ENCODE measurements at regions not wholly inside any gene's neighbourhood (a gene's known extent, or its start where the extent isn't known, plus 50 kb on each side); places are given as distances from the start of the nearest gene placed in this dataset.

DNA sequence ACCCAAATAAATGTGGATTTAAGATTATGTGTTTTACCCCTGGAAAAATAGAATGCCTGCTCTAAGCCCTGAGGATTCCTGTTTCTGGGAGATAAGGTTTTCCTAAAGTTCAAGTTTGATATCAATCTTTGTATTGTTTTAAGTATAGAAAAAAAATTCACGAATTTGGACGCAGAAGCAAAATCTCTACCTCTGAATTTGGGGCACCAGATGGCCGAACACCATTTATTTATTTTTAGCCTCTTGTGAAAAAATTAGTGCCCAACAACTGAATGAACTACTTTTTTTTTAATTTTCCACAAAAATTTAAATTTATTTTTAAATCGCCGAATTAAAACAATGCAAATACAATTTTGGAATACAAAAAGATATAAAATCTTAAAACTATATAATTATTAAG, 128.1 kb upstream of the SP4 start:
- H3K9me3 Mint-ChIP-seq = no peaks in the 10 kb centered on the region

DNA sequence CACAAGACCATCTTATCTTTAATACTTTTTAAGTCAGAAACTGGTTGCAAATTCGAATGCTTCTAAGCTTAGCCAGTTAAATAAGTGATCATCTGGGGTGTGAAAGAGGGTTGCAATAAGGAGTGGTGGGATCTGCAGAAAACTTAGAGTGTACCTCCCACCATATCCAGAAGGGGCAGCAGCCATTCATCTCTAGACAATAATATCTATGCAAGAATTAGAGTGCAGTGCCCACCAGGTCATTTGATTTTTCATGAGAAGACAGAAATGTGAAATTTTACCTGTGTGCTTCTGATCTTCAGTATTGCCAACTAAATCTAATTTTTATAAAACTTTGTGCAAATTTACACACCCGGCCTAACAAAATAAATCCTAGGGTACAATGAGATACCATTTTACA, 127.2 kb upstream of the SP4 start:
- Mint-ChIP-seq H3K27me3 (no peaks in the 10 kb centered on the region), H3K27ac (no peak overlapping the region), H3K4me1 (peaks cover 8% of the 10 kb centered on the region), H3K4me3 (no peak overlapping the region), H3K36me3 (no peaks in the 10 kb centered on the region), H3K9me3 (no peaks in the 10 kb centered on the region)
- ATAC-seq = no peak

More for the DNA sequence above, 128.1 kb upstream of the SP4 start:
- no peaks in the 10 kb centered on the region for H3K4me1 Mint-ChIP-seq
- H3K4me3 Mint-ChIP-seq = no peak overlapping the region
- H3K27ac Mint-ChIP-seq = no peak overlapping the region
- H3K27me3 Mint-ChIP-seq = no peaks in the 10 kb centered on the region
- no peak for ATAC-seq
- H3K36me3 Mint-ChIP-seq = no peaks in the 10 kb centered on the region

DNA sequence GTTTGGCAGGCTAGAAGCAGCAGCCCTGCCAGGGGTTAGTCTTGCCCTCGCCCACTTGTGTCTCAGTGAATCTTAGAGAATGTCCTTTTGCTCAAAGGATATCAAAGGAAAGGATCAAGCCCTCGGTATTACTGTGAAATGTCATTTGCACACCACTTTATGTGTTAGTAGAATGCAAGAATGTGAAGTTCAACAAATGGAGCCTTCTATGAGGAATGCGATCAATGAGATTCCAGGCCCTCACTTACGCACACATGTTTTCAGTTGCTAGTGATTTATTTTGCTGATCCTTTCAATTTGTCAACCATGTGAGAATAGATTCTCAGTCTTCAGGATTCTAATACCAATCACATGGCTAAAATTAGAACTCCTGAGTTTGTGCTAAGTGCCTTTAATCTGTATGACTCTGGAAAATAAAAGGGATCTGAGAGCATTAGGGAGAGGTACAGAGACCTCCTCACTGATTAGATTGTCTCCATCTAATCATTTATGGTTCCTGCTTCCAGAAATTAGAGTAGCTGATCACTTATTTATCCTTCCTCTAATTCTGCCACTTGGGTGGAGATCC, 123.0 kb upstream of the SP4 start:
- Mint-ChIP-seq H3K27ac (no peak overlapping the region), H3K27me3 (no peaks in the 10 kb centered on the region), H3K9me3 (peaks cover 7% of the 10 kb centered on the region), H3K36me3 (peaks cover 6% of the 10 kb centered on the region), H3K4me1 (peaks cover 8% of the 10 kb centered on the region), H3K4me3 (no peak overlapping the region)
- no peak for ATAC-seq

GRCh38 chr7:21305455-21306235, 122.2 kb upstream of the SP4 start:
- H3K36me3 Mint-ChIP-seq = peaks cover 6% of the 10 kb centered on the region
- H3K27ac Mint-ChIP-seq = no peak overlapping the region
- peaks cover 8% of the 10 kb centered on the region for H3K4me1 Mint-ChIP-seq

DNA sequence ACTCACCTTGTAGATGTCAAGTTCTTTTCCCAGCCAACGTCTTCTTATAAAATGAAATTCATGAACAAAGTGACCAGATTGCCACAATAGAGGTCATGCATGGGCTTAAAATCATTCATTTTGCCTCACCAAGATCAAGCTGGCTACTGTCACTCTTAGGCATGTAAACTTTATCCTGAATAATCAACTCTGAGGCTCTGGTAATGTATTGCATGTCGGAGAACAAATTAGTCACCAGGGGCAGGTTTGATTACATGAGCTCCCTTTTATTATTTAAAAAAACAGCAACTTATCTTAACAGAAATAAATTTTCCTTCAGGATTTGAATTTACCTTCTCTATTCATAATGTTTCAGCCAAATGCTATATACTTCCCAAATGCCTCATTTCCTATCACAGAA, 112.9 kb upstream of the SP4 start:
- Mint-ChIP-seq H3K4me1 (no peaks in the 10 kb centered on the region), H3K9me3 (peaks cover 6% of the 10 kb centered on the region), H3K36me3 (peaks cover 8% of the 10 kb centered on the region), H3K27ac (no peak overlapping the region), H3K27me3 (no peaks in the 10 kb centered on the region), H3K4me3 (no peak overlapping the region)
- ATAC-seq = no peak

More at GRCh38 chr7:21305455-21306235, 122.2 kb upstream of the SP4 start:
- Mint-ChIP-seq H3K4me3 (no peak overlapping the region), H3K27me3 (no peaks in the 10 kb centered on the region), H3K9me3 (peaks cover 7% of the 10 kb centered on the region)
- ATAC-seq = peak; percentile 24

GRCh38 chr7:21317966-21318915, 109.6 kb upstream of the SP4 start:
- H3K4me3 Mint-ChIP-seq = no peak overlapping the region
- no peaks in the 10 kb centered on the region for H3K9me3 Mint-ChIP-seq
- ATAC-seq = no peak
- H3K27me3 Mint-ChIP-seq = no peaks in the 10 kb centered on the region
- no peaks in the 10 kb centered on the region for H3K4me1 Mint-ChIP-seq
- H3K27ac Mint-ChIP-seq = no peak overlapping the region
- H3K36me3 Mint-ChIP-seq = no peaks in the 10 kb centered on the region

DNA sequence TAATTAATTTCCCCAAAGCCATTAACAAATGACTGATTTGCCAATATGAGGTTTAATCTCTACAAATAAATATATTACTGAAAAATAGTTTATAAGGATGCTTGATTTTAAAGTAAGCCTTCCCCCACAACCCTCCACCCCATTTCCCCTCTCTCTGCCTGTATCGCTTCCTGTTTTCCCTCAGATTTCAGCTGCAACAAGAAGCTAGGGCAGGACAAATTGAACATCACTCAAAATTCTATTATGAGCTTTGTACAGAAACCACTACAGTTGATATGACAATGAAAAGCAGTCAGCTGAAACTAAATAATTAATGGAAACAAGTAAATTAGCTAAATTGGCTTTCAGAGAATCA, 109.0 kb upstream of the SP4 start:
- ATAC-seq = no peak
- Mint-ChIP-seq H3K27ac (no peak overlapping the region), H3K4me3 (no peak overlapping the region), H3K27me3 (no peaks in the 10 kb centered on the region), H3K9me3 (no peaks in the 10 kb centered on the region), H3K36me3 (no peaks in the 10 kb centered on the region), H3K4me1 (no peaks in the 10 kb centered on the region)

DNA sequence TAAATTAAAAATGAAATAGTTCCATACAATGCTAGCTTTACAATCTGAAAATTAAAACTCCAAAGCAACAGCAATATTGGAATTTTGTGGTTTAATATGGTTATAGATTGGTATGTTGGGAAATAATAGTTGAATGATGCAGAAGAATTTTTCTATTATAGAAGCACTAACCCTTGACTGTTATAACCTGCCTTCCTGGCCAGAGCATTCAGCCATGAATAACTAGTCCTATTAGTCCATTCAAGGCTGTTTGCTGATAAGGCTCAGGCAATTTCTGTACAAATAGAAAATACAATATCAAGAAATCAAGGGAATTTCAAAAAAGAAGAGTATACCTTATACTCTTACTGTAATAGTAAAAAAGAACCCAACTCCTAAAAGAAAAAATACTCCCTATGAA, 101.6 kb upstream of the SP4 start:
- Mint-ChIP-seq H3K27ac (no peak overlapping the region), H3K27me3 (no peaks in the 10 kb centered on the region), H3K4me1 (peaks cover 6% of the 10 kb centered on the region), H3K9me3 (peaks cover 3% of the 10 kb centered on the region), H3K4me3 (no peak overlapping the region), H3K36me3 (no peaks in the 10 kb centered on the region)
- ATAC-seq = no peak

GRCh38 chr7:21326921-21327320, 101.0 kb upstream of the SP4 start:
- ATAC-seq = no peak
- H3K27ac Mint-ChIP-seq = no peak overlapping the region
- H3K9me3 Mint-ChIP-seq = peaks cover 3% of the 10 kb centered on the region
- no peaks in the 10 kb centered on the region for H3K36me3 Mint-ChIP-seq
- H3K27me3 Mint-ChIP-seq = no peaks in the 10 kb centered on the region
- H3K4me1 Mint-ChIP-seq = peaks cover 6% of the 10 kb centered on the region
- H3K4me3 Mint-ChIP-seq = no peak overlapping the region

- no peak overlapping the region for H3K27ac Mint-ChIP-seq
Measured at GRCh38 chr7:21327422-21328409, 100.2 kb upstream of the SP4 start.

GRCh38 chr7:21330462-21331178, 97.3 kb upstream of the SP4 start:
- no peaks in the 10 kb centered on the region for H3K27me3 Mint-ChIP-seq
- no peak overlapping the region for H3K4me3 Mint-ChIP-seq
- no peaks in the 10 kb centered on the region for H3K36me3 Mint-ChIP-seq
- H3K9me3 Mint-ChIP-seq = peaks cover 3% of the 10 kb centered on the region
- H3K27ac Mint-ChIP-seq = no peak overlapping the region
- ATAC-seq = no peak
- peaks cover 2% of the 10 kb centered on the region for H3K4me1 Mint-ChIP-seq

More at GRCh38 chr7:21327422-21328409, 100.2 kb upstream of the SP4 start:
- Mint-ChIP-seq H3K27me3 (no peaks in the 10 kb centered on the region), H3K36me3 (no peaks in the 10 kb centered on the region), H3K4me1 (peaks cover 6% of the 10 kb centered on the region), H3K9me3 (peaks cover 3% of the 10 kb centered on the region), H3K4me3 (no peak overlapping the region)
- ATAC-seq = no peak

DNA sequence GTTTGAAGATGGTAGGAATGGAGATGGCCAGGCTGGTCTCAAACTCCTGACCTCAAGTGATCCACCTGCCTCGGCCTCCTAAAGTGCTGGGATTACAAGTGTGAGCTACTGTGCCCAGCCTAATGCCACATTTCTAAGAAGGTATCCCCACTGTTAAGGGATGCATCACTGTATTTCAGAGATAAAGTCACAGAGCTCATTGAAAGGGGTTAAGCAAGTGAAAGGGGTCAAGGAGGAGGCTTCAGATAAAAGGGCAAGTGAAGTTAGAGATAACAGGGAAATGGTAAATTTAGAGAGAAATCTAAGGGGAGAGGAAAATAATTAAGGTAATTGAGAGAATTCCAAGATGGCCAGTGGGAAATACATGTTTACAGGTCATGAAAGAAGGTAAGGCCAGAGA, 93.0 kb upstream of the SP4 start:
- no peak overlapping the region for H3K27ac Mint-ChIP-seq
- H3K4me1 Mint-ChIP-seq = peaks cover 6% of the 10 kb centered on the region
- no peak for ATAC-seq
- H3K9me3 Mint-ChIP-seq = peaks cover 2% of the 10 kb centered on the region
- no peak overlapping the region for H3K4me3 Mint-ChIP-seq
- H3K27me3 Mint-ChIP-seq = no peaks in the 10 kb centered on the region
- H3K36me3 Mint-ChIP-seq = no peaks in the 10 kb centered on the region

DNA sequence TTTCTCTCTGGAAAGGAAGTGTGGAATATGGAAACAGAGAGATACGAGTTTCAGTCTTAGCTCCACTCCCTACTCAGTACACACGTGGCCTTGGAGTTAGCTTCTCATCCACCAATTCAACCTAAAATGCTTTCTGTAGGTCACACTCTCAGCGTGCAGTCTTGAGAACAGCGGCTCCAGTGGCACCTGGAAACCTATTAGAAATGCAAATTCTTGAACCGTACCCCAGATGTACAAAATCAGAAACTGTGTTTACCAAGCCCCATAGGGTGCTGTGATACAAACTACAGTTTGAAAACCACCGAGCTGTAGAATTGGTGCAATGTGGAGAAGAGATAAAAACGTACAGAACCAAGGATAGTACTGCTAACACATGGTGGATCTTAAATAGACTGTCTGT, 91.1 kb upstream of the SP4 start:
- H3K9me3 Mint-ChIP-seq = peaks cover 2% of the 10 kb centered on the region
- ATAC-seq = no peak
- no peak overlapping the region for H3K4me3 Mint-ChIP-seq
- no peaks in the 10 kb centered on the region for H3K27me3 Mint-ChIP-seq
- no peak overlapping the region for H3K27ac Mint-ChIP-seq
- no peaks in the 10 kb centered on the region for H3K36me3 Mint-ChIP-seq
- H3K4me1 Mint-ChIP-seq = peaks cover 6% of the 10 kb centered on the region

- Mint-ChIP-seq H3K27me3 (no peaks in the 10 kb centered on the region), H3K4me3 (no peak overlapping the region), H3K36me3 (no peaks in the 10 kb centered on the region), H3K27ac (no peak overlapping the region), H3K4me1 (peaks cover 6% of the 10 kb centered on the region), H3K9me3 (peaks cover 2% of the 10 kb centered on the region)
- ATAC-seq = no peak
Measured at GRCh38 chr7:21338728-21339164, 89.1 kb upstream of the SP4 start.
